OCI-LY7 (cell line): ENCODE measurements at regions not wholly inside any gene's neighbourhood (a gene's known extent, or its start where the extent isn't known, plus 50 kb on each side); places are given as distances from the start of the nearest gene placed in this dataset.

Experiments used
- BruUV-seq: library from RNA; stranded (reverse); fragments of 400-500 nt; replicated peaks from 2 replicates; lab custom pipeline; 2021; lab: Mats Ljungman, UMichigan
- CTCF ChIA-PET: fragments of 300-600 bp; sonication (Branson Sonifier 250); formaldehyde crosslinking; loops from one replicate; lab custom pipeline; 2022; ENCODE audit warnings: antibody characterized with exemption; ENCODE audit not compliant: unreplicated experiment; lab: Charles Lee
- POLR2A ChIA-PET: fragments of 300-600 bp; sonication (Branson Sonifier 250); formaldehyde crosslinking; loops from one replicate; lab custom pipeline; 2022; ENCODE audit warnings: antibody characterized with exemption; lab: Charles Lee
- DNase-seq: peaks from one replicate; pipeline ENCODE4 v3.0.0-alpha.2; 2015; ENCODE audit warnings: low spot score
- H2AFZ ChIP-seq: fragments of 200-600 bp; sonication (generic), shearing (Covaris generic); 2 replicates; pipeline ENCODE4 v1.6.1; 2014; ENCODE audit warnings: mild to moderate bottlenecking, antibody characterized with exemption, low read length, moderate library complexity
- H3K27ac ChIP-seq: fragments of 200-600 bp; sonication (generic); 2 replicates; pipeline ENCODE4 v1.5.1; 2014; ENCODE audit warnings: mixed run types, low read depth, mild to moderate bottlenecking, moderate library complexity, low read length, inconsistent platforms; ENCODE audit not compliant: poor library complexity, severe bottlenecking
- H3K36me3 ChIP-seq: fragments of 200-600 bp; sonication (generic); 2 replicates; pipeline ENCODE4 v1.6.1; 2014; ENCODE audit warnings: mild to moderate bottlenecking, antibody characterized with exemption, low read length, moderate library complexity, mixed read lengths; ENCODE audit not compliant: insufficient read depth
- H3K4me1 ChIP-seq: fragments of 200-600 bp; sonication (generic); 2 replicates; pipeline ENCODE4 v1.5.1; 2014; ENCODE audit warnings: mild to moderate bottlenecking, low read length; ENCODE audit not compliant: insufficient read depth, poor library complexity, severe bottlenecking
- H3K4me2 ChIP-seq: fragments of 200-600 bp; sonication (generic); 2 replicates; pipeline ENCODE4 v1.6.1; 2014; ENCODE audit warnings: mild to moderate bottlenecking, low read length
- H3K4me3 ChIP-seq: fragments of 200-600 bp; sonication (generic); 2 replicates; pipeline ENCODE4 v1.5.1; 2014; ENCODE audit warnings: mild to moderate bottlenecking, low read depth, low read length; ENCODE audit not compliant: poor library complexity, severe bottlenecking
- H3K79me2 ChIP-seq: fragments of 200-600 bp; sonication (generic); 2 replicates; pipeline ENCODE4 v1.6.1; 2016; ENCODE audit warnings: low read depth, mild to moderate bottlenecking, low read length, moderate library complexity, mixed read lengths; ENCODE audit not compliant: insufficient read depth
- H3K9me2 ChIP-seq: fragments of 200-600 bp; sonication (generic); 2 replicates; pipeline ENCODE4 v1.6.1; 2016; ENCODE audit warnings: mild to moderate bottlenecking, low read length, mixed read lengths; ENCODE audit not compliant: insufficient read depth
- H3K9me3 ChIP-seq: fragments of 200-600 bp; sonication (generic); 2 replicates; pipeline ENCODE4 v1.6.1; 2014; ENCODE audit warnings: mild to moderate bottlenecking, mixed run types, low read length, mixed read lengths
- H4K20me1 ChIP-seq: fragments of 200-600 bp; sonication (generic); 2 replicates; pipeline ENCODE4 v1.6.1; 2014; ENCODE audit warnings: mild to moderate bottlenecking, antibody characterized with exemption, low read length, moderate library complexity, mixed read lengths; ENCODE audit not compliant: insufficient read depth
- CTCF ChIP-seq: fragments of 200-600 bp; sonication (generic); conservative IDR thresholded peaks from 2 replicates; pipeline ENCODE4 v1.5.1; 2014; ENCODE audit warnings: mild to moderate bottlenecking, antibody characterized with exemption, low read length, moderate library complexity, mixed read lengths
- EZH2phosphoT487 ChIP-seq: fragments of 200-600 bp; sonication (generic); IDR thresholded peaks from 2 replicates; pipeline ENCODE4 v1.6.1; 2018; ENCODE audit warnings: low read depth, borderline replicate concordance, mild to moderate bottlenecking, mixed run types, antibody characterized with exemption, low read length, moderate library complexity, mixed read lengths
- intact Hi-C: fragments of 100-400 bp; cut with micrococcal nuclease; formaldehyde crosslinking; loops from one replicate; pipeline ENCODE4 v1.10.0; 2022; ENCODE audit not compliant: unreplicated experiment

DNA sequence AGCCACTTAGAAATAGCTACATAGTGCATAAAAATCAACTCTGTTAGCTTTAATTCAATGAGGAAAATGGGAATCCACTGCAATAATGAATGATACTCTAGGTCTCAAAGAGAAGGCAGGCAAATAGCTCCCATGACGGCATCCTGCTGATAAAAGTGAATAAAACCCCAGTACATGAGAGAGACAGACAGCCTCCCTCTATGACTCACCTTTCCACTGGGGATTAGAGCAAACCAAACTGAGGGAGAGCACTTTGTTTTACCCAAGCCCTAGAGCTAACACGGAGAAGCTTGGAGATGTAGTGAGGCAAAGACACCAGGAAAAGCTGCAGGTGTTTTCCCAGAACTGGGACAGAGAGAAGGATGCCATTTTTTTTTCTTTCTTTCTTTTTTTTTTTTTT is 621.9 kb downstream of the LRRIQ3 start:
- H3K4me1 ChIP-seq, result no peaks in the 10 kb centered on the region
- no peak overlapping the region for H3K27ac ChIP-seq
- no peak overlapping the region for H3K4me2 ChIP-seq
- no peaks in the 10 kb centered on the region for H3K9me3 ChIP-seq
- CTCF ChIA-PET, result no interaction called here
- H3K79me2 ChIP-seq, result no peaks in the 10 kb centered on the region
- no peaks in the 10 kb centered on the region for H4K20me1 ChIP-seq
- intact Hi-C loops, result no loop called here
- H3K4me3 ChIP-seq, result no peak overlapping the region
- no TSS peak for BruUV-seq
- no peaks in the 10 kb centered on the region for H3K9me2 ChIP-seq
- no peaks in the 10 kb centered on the region for H3K36me3 ChIP-seq
- no peak overlapping the region for H2AFZ ChIP-seq
- no peak for TF ChIP-seq CTCF
- TF ChIP-seq EZH2phosphoT487, result no peak
- DNase-seq, result no peak
- POLR2A ChIA-PET, result no interaction called here

DNA sequence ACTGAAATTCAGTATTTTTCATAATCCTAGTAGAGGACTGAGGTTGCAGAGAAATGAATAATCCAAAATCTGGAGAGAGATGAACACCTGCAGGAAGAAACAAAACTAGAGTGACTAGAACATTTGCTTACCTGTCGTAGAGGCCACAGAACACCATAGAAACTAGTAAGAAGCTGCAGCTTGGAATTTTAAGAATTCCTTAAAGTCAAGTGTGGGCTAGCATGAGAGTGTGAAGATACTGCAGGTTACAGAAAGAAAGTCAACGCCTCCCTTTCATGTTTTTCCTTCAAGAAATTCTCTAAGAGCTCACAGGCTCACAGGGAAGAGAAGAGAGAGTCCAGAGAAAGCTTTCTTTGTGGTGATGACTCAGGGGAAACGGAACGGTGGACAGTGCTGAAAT is 633.7 kb downstream of the LRRIQ3 start:
- Histone ChIP-seq H4K20me1 (no peaks in the 10 kb centered on the region), H3K9me3 (peaks cover 11% of the 10 kb centered on the region), H3K4me3 (no peak overlapping the region), H3K27ac (no peak overlapping the region), H3K4me1 (no peaks in the 10 kb centered on the region), H3K79me2 (no peaks in the 10 kb centered on the region), H2AFZ (no peak overlapping the region), H3K4me2 (no peak overlapping the region), H3K9me2 (no peaks in the 10 kb centered on the region), H3K36me3 (no peaks in the 10 kb centered on the region)
- BruUV-seq, result no TSS peak
- intact Hi-C loops, result no loop called here
- POLR2A ChIA-PET, result interaction anchor here (0.6 kb wide), 1 partner anchor 577 kb away, joined by 3 read pairs; no protein-coding TSS in a partner anchor
- TF ChIP-seq EZH2phosphoT487 (no peak), CTCF (no peak)
- CTCF ChIA-PET, result no interaction called here
- no peak for DNase-seq

DNA sequence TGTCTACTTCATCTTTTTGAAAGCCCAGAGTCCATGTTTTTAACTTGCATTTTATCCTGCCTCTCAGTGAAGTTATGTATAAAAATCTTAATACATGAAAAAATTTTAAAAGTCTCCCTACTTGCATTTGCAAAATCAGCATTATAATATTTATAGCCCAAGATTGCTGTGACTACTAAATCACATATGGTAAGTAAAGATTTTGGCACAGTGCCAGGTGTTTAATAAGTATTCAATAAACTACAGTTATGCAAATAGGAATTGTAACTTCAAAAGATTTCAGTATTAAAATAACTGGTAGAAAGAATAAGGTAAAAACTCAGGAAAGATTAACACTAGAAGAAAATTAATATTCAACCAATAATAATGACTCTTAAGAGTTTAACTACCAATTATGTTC is 641.7 kb downstream of the LRRIQ3 start:
- H3K79me2 ChIP-seq, result no peaks in the 10 kb centered on the region
- H3K36me3 ChIP-seq, result no peaks in the 10 kb centered on the region
- no peaks in the 10 kb centered on the region for H3K4me1 ChIP-seq
- DNase-seq, result no peak
- intact Hi-C loops, result no loop called here
- ChIA-PET POLR2A (no interaction called here), CTCF (no interaction called here)
- no peaks in the 10 kb centered on the region for H3K9me2 ChIP-seq
- no peak for TF ChIP-seq CTCF
- TF ChIP-seq EZH2phosphoT487, result no peak
- no TSS peak for BruUV-seq
- H2AFZ ChIP-seq, result no peak overlapping the region
- H3K4me3 ChIP-seq, result no peak overlapping the region
- H3K27ac ChIP-seq, result no peak overlapping the region
- H3K4me2 ChIP-seq, result no peak overlapping the region
- peaks cover 11% of the 10 kb centered on the region; the same call in 1 of the 2 replicates for H3K9me3 ChIP-seq
- H4K20me1 ChIP-seq, result no peaks in the 10 kb centered on the region
